ENCODE measurements at regions not wholly inside any gene's neighbourhood (a gene's known extent, or its start where the extent isn't known, plus 50 kb on each side); places are given as distances from the start of the nearest gene placed in this dataset.

GRCh38 chr6:19515939-19516338, 321.2 kb upstream of the ID4 start:
- H2AFZ ChIP-seq (ENCODE audit: low read depth, low read length, poor library complexity, severe bottlenecking) = no peak overlapping the region
- no peaks in the 10 kb centered on the region for H3K4me1 ChIP-seq (ENCODE audit: control insufficient read depth in 1 of 2, insufficient read depth in 2 of 2, low read length in 2 of 2)
- no peak for TF ChIP-seq CEBPB (IDR thresholded peaks at IDR 0.05; ENCODE audit: low read depth)
- no peak for TF ChIP-seq SP1 (IDR thresholded peaks at IDR 0.05; ENCODE audit: low read depth)
- no peak for TF ChIP-seq ATF3 (IDR thresholded peaks at IDR 0.05)
- no peak for TF ChIP-seq CTCF (IDR thresholded peaks at IDR 0.05 in 2 of 3, conservative IDR thresholded peaks at IDR 0.05 in 1 of 3; ENCODE audit: borderline replicate concordance in 1 of 3, insufficient read depth in 1 of 3, low read depth in 2 of 3, low read length in 2 of 3)
- TF ChIP-seq MAX (IDR thresholded peaks at IDR 0.05) = no peak
- no peak for TF ChIP-seq CBX3 (IDR thresholded peaks at IDR 0.05; ENCODE audit: low read depth)
- no TSS peak for BruUV-seq (replicated peaks)
- no peak overlapping the region for H3K27ac ChIP-seq (ENCODE audit: low read depth, low read length)
- H3K79me2 ChIP-seq (ENCODE audit: insufficient read depth, low read length) = no peaks in the 10 kb centered on the region
- H3K9ac ChIP-seq (ENCODE audit: low read length) = no peak overlapping the region
- H3K9me3 ChIP-seq (ENCODE audit: control insufficient read depth in 1 of 2, insufficient read depth in 1 of 2, low read depth in 1 of 2, low read length in 2 of 2) = no peaks in the 10 kb centered on the region; a peak in 1 of 4 replicates
- CTCF ChIA-PET = no interaction called here
- H3K9me2 ChIP-seq (ENCODE audit: insufficient read depth) = no peaks in the 10 kb centered on the region
- H4K20me1 ChIP-seq (ENCODE audit: insufficient read depth) = no peaks in the 10 kb centered on the region
- H3K4me3 ChIP-seq (replicated peaks in 1 of 2; ENCODE audit: low read depth in 1 of 2, low read length in 2 of 2) = no peak overlapping the region
- no peak for ATAC-seq
- no peak for DNase-seq (ENCODE audit: low read depth, low spot score)
- no peak overlapping the region for H3K4me2 ChIP-seq (ENCODE audit: low read length)
- no peaks in the 10 kb centered on the region for H3K36me3 ChIP-seq (ENCODE audit: control insufficient read depth in 1 of 2, insufficient read depth in 2 of 2, low read length in 2 of 2)
- POLR2A ChIA-PET = no interaction called here
- RAD21 ChIA-PET (ENCODE audit: low non-redundant PET in 1 of 2, low total read pairs in 2 of 2, uncharacterized antibody in 2 of 2, unreplicated experiment in 2 of 2) = no interaction called here
- H3K27me3 ChIP-seq (ENCODE audit: insufficient read depth, low read length) = no peaks in the 10 kb centered on the region
- intact Hi-C loops (cut with micrococcal nuclease) = no loop called here

- no peaks in the 10 kb centered on the region; a peak in 1 of 4 replicates for H3K9me3 ChIP-seq (ENCODE audit: control insufficient read depth in 1 of 2, insufficient read depth in 1 of 2, low read depth in 1 of 2, low read length in 2 of 2)
- H3K4me1 ChIP-seq (ENCODE audit: control insufficient read depth in 1 of 2, insufficient read depth in 2 of 2, low read length in 2 of 2) = no peaks in the 10 kb centered on the region
- ChIA-PET POLR2A (no interaction called here), CTCF (no interaction called here), RAD21 (ENCODE audit: low non-redundant PET in 1 of 2, low total read pairs in 2 of 2, uncharacterized antibody in 2 of 2, unreplicated experiment in 2 of 2) (no interaction called here)
- no TSS peak for BruUV-seq (replicated peaks)
- H3K27me3 ChIP-seq (ENCODE audit: insufficient read depth, low read length) = no peaks in the 10 kb centered on the region
- H3K4me3 ChIP-seq (replicated peaks in 1 of 2; ENCODE audit: low read depth in 1 of 2, low read length in 2 of 2) = no peak overlapping the region
- no peak overlapping the region for H3K9ac ChIP-seq (ENCODE audit: low read length)
- no peak overlapping the region for H2AFZ ChIP-seq (ENCODE audit: low read depth, low read length, poor library complexity, severe bottlenecking)
- ATAC-seq = no peak
- no peak overlapping the region for H3K27ac ChIP-seq (ENCODE audit: low read depth, low read length)
- H3K79me2 ChIP-seq (ENCODE audit: insufficient read depth, low read length) = no peaks in the 10 kb centered on the region
- DNase-seq (ENCODE audit: low read depth, low spot score) = no peak
- no peaks in the 10 kb centered on the region for H4K20me1 ChIP-seq (ENCODE audit: insufficient read depth)
- no peaks in the 10 kb centered on the region for H3K9me2 ChIP-seq (ENCODE audit: insufficient read depth)
- intact Hi-C loops (cut with micrococcal nuclease) = no loop called here
- no peak overlapping the region for H3K4me2 ChIP-seq (ENCODE audit: low read length)
- TF ChIP-seq JUND (IDR thresholded peaks at IDR 0.05) (no peak), EZH2 (IDR thresholded peaks at IDR 0.05) (no peak), RAD21 (IDR thresholded peaks at IDR 0.05; ENCODE audit: low read depth) (no peak), ZBTB33 (IDR thresholded peaks at IDR 0.05; ENCODE audit: extremely low read depth, insufficient replicate concordance, low read length) (no peak), YY1 (IDR thresholded peaks at IDR 0.05; ENCODE audit: extremely low read depth, insufficient replicate concordance, low read depth, low read length) (no peak), CBX3 (IDR thresholded peaks at IDR 0.05; ENCODE audit: low read depth) (no peak)
- no peaks in the 10 kb centered on the region for H3K36me3 ChIP-seq (ENCODE audit: control insufficient read depth in 1 of 2, insufficient read depth in 2 of 2, low read length in 2 of 2)
These were observed 317.2 kb upstream of the ID4 start for GRCh38 chr6:19519941-19520340.
